Kidney epithelial cell (primary cell): ENCODE measurements at regions not wholly inside any gene's neighbourhood (a gene's known extent, or its start where the extent isn't known, plus 50 kb on each side); places are given as distances from the start of the nearest gene placed in this dataset.

ENCODE experiments used
- DNase-seq: peaks from one replicate; pipeline ENCODE4 v3.0.0-alpha.2; 2010; ENCODE audit warnings: low read depth
- H3K27me3 ChIP-seq: 2 replicates; pipeline ENCODE4 v1.6.0; 2011; ENCODE audit warnings: low read length; ENCODE audit not compliant: control insufficient read depth, insufficient read depth
- H3K36me3 ChIP-seq: 2 replicates; pipeline ENCODE4 v1.5.1; 2011; ENCODE audit warnings: low read length; ENCODE audit not compliant: control insufficient read depth, insufficient read depth
- H3K4me3 ChIP-seq: 2 replicates; pipeline ENCODE4 v1.5.1; 2011; ENCODE audit warnings: low read depth, mild to moderate bottlenecking, control low read depth, low read length
- TF ChIP-seq, protein P1 (sequence below): IDR thresholded peaks from 2 replicates; pipeline ENCODE4 v1.5.1; 2011; ENCODE audit warnings: mild to moderate bottlenecking, moderate library complexity, low read length, control low read depth, inconsistent platforms; ENCODE audit not compliant: insufficient read depth, poor library complexity, severe bottlenecking

DNA sequence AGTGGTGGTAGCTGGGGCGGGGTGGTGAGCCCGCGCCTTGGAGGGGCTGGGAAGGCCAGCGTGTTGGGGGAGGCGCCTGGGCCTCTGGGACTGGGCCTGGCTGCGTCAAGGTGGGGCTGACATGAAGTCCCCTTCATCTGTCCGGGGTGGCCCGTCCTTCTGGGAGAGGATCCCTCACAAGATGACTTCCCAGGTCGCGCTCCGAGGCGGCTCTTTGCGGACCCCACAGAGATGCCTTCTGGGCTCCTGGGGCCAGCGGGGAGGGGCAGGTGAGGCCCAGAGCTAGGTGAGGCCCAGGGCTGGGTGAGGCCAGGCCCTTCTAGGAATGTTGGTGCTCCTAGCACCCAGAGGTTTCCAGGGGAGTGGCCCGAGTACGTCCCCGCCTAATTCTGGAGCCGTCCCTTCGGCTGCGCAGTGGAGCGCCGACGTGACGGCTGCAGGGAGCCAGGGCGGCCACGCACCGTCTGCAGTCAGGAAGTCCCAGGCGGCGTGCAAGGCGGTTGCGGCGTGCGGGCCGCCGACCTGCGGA lies 58.2 kb upstream of the NUPR2 start:
- TF ChIP-seq, protein P1, sequence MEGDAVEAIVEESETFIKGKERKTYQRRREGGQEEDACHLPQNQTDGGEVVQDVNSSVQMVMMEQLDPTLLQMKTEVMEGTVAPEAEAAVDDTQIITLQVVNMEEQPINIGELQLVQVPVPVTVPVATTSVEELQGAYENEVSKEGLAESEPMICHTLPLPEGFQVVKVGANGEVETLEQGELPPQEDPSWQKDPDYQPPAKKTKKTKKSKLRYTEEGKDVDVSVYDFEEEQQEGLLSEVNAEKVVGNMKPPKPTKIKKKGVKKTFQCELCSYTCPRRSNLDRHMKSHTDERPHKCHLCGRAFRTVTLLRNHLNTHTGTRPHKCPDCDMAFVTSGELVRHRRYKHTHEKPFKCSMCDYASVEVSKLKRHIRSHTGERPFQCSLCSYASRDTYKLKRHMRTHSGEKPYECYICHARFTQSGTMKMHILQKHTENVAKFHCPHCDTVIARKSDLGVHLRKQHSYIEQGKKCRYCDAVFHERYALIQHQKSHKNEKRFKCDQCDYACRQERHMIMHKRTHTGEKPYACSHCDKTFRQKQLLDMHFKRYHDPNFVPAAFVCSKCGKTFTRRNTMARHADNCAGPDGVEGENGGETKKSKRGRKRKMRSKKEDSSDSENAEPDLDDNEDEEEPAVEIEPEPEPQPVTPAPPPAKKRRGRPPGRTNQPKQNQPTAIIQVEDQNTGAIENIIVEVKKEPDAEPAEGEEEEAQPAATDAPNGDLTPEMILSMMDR: no peak
- DNase-seq: no peak
- H3K27me3 ChIP-seq: peaks cover 11% of the 10 kb centered on the region
- H3K36me3 ChIP-seq: no peaks in the 10 kb centered on the region
- H3K4me3 ChIP-seq: no peak overlapping the region
